Esophagus squamous epithelium (tissue), 4 donors: ENCODE measurements at regions not wholly inside any gene's neighbourhood (a gene's known extent, or its start where the extent isn't known, plus 50 kb on each side); places are given as distances from the start of the nearest gene placed in this dataset.

Experiments used
- CTCF ChIP-seq, 6 experiments: fragments of 450-650 bp in 4 of 6; fragments of 200-600 bp in 2 of 6; sonication (generic) in 2 of 6; IDR thresholded peaks; one replicate each; pipeline ENCODE4 v1.5.1; 2016 to 2019; ENCODE audit warnings: antibody characterized with exemption in 6 of 6, mild to moderate bottlenecking in 4 of 6, moderate library complexity in 4 of 6
- POLR2A ChIP-seq, 4 donors: fragments of 450-650 bp; IDR thresholded peaks; one replicate each; pipeline ENCODE4 v1.6.1; 2017; ENCODE audit warnings: antibody characterized with exemption in 4 of 4, mild to moderate bottlenecking in 4 of 4, moderate library complexity in 3 of 4

DNA sequence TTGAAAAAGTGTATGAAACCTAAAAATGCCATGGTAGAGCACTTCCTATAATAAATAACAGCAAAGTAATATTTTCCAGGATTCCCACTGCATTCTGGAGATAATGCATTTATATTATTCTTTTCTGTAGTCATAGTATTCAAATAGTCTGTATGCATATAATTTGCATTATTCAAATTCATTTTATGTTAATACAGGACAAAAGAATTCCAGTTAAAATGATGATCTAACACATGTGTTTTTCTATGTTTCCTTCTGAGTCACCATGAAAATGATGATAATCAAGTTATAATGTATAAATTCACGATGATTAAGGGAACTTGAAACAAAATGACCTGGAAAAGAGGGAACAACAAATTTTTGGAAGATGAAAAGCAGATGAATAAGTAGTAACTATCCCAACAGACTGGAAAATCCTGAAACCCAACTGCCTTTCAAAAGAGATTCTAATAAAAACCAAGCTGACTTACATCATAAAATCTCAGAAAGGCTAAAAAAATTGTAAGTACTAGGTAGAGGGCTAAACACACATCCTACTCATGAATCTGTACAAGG lies 358.6 kb upstream of the PAPPA start:
- TF ChIP-seq CTCF (IDR thresholded peaks at IDR 0.05) (no peak), POLR2A (IDR thresholded peaks at IDR 0.05) (no peak)
